ENCODE measurements at regions not wholly inside any gene's neighbourhood (a gene's known extent, or its start where the extent isn't known, plus 50 kb on each side); places are given as distances from the start of the nearest gene placed in this dataset.
"Not testable (repeated sequence)": the region's sequence is repeated elsewhere in the genome, so short reads cannot be mapped to it uniquely, and the experiment has no call there.

DNA sequence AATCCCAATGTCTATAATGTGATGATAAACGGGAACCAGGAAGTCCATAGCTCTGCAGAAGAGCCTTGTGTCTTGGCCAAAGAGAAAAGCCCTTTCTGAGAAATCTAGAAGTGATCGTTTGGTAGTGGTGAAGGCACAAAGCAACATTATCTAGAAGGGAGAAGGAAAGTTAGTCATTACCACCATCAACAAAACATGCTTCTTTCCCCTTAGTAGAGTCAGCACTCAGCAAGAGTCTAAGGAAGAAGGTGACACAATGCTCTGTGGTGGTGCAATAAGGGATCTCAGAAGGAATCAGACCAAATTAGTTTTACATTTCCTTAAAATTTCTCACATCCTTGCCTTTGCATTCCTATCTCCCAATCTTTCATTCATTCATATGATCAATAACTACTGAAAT is 134.4 kb upstream of the PRDX6 start:
- no peak for DNase-seq

DNA sequence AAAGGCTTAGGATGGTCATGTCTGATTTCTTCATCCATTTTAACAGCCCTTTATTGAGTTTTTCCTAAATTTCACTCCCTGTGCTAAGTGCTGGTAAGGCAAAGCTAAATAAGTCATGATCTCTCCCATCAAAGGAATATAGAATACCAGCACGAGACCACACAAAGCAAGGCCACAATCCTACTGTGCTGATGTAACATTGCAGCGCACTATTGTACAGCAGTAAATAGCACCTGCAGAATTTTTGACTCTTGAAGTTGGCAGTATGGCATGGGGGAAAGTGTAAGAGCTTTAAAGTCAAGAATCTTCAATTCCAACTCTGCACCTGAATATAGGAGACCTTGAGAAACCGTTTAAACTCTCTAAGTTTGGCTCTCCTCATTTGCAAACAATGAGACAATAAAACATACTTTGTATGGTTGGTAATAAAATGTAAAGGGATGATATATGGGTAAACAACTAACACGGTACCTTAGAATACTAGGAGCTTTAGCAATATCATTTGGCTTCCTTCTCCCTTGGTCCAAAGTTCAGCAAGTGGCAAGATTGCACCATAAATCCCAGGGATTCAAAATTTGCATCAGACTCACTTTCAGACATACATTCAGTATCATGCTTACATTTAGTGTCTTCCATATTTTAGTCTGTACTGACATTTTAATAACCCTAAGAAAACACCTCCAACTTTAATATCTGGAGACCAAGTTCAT is 132.9 kb upstream of the PRDX6 start:
- DNase-seq: no peak

DNA sequence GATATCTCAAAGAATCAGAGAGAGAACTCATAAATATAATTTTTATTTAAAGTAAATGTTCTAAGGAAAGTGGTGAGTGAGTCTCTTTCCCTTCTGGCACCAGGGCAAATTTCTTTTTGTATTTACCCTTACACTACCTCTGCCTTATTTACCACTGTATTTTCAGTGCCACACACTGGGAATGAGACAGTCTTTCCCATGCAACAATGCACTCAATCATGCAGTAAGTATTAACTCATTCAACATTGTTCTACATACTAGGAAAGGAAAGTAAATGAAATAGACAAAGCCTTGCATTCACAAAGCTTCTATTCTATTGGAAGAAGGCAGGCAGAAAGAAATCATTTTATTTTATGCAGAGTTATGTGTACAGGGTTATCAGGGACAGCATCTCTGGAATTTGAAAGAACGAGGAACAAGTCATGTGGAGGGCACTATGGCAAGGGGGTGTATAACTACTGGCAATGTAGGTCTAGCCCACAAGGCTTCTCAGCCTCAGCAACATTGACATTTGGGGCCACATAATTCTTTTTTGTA is 129.8 kb upstream of the PRDX6 start:
- no peak for DNase-seq

DNA sequence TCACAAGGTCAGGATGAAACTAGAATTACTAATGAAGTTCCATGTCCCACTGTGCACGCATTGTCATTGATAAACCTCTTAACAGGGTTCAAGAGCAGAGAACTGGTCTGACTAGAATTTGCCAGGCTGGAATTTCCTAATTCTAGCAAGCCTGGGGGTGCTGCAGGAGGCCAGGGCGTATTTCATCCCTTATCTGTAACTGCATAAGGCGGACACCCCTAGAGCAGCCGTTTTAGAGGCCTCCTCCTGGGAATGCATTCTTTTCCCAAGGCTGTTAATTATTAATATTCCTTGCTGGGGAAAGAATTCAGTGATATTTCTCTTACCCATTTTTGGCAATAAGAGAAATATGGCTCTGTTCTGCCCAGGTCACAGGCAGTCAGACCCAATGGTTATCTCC is 124.5 kb upstream of the PRDX6 start:
- DNase-seq: not testable (repeated sequence)

DNA sequence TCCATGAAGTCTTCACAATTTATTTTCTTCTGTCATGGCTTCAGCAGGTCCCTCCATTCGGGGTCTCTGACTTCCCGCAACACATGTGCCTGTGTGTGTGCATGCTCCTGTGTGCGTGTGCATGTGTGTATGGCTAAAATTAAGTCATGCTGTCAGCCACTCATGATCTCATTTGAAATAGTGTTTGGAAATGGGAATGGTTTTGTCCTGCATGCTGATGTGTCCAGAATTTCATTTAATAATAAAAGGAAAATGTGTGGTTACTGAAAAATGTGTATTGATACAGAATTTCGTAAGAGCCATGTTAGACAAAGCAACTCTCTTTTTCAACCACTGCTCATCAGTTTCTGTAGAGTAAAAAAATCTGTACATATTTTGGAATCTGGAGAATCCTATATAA is 123.8 kb upstream of the PRDX6 start:
- no peak for DNase-seq

DNA sequence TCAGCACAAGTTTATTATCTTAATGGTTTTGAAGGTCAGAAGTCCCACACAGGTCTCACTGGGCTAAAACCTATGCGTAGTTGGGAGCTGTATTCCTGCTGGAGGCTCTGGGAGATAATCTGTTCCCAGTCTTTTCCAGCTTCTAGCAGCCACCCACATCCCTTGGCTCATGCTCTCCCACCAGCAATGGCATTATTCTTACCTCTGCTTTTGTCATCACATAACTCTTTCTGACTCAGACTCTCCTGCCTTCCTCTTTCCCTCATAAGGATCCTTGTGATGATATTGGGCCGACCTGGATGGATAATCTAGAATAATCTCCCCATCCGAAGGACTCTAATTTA is 122.2 kb upstream of the PRDX6 start:
- DNase-seq: no peak

DNA sequence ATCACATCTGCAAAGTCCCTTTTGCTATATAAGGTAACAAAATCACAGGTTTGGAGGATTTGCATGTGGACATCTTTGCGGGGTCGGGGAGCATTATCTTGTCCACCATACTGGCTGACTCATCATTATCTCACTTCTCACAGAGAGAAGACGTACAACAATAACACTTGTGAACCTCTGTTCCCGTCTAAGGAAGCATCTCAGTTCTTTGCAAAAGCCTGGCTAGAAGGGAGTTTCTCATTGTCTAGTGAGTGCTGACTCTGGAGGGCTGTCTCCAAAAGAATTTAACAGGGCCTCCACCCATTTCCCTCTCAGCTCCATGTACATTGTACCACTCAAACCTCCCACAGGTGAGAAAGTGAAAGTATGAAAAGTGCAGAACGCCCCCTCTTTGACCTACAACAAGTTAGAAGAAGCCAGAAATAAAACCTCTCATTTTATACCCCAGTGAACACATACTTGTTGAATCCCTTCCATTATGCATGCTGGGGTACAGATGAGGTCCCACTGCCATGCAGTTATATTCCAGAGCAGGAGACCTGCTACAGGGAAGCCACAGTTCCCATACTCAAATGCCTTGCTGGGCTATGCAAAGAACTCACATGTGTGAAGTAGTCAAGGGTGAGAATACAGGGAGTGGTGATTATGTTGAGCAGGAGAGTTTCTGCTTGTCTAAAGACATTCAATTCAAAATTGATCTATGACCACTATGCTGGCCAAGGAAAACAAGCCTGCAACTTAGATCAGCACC is 121.7 kb upstream of the PRDX6 start:
- DNase-seq: no peak

DNA sequence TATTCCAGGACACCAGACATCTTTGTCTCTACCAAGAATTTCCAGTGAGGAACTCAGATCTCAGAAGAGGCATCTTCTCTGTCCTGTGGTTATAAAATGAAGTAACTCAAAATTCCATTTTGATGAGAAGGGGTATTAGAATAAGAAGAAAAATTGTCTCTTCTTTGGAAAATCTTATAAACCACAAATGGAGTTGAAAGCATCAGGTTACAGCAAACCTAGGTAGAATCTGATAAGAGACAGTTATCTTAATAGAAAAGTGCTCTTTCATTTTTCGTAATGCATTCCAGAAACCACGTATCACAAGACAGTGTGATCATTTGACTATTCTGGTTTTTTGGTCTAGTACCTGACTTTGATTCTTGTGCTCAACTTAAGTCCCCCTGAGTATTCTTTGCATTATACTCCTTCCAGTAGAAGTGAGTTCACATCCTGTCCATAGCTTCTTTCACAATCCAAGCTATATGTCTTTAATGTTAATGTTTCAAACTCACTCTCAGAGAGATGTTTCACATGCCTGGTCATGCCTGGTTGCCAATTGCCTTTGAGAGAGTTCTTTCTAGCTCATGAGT is 120.9 kb upstream of the PRDX6 start:
- DNase-seq: no peak

DNA sequence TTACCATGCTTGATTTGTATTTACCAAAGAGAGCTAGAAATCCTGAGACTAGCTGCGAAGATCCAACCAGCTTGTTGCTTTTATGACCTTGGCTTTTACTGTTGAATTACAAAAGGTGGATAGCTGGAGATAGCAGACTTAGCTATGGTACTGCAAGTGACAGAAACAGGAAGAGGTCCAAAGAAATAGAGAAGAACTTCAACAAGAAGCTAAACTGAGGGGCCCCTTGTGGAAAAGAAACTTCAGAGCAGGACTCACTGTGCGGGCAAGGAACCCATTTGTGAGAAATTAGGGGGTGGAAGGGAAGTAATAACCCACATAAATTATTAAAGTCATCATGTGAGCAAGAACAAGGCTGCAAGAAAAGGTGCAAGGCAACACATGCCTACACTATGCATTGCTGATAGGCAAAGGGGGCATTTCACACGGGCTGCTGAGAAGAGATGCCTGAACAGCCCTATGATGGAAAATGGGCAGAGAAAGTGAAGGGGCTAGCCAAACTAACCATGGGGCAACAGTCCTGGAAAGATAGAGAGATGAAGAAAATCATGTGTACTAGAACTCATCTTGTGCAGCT is 116.6 kb upstream of the PRDX6 start:
- no peak for DNase-seq

DNA sequence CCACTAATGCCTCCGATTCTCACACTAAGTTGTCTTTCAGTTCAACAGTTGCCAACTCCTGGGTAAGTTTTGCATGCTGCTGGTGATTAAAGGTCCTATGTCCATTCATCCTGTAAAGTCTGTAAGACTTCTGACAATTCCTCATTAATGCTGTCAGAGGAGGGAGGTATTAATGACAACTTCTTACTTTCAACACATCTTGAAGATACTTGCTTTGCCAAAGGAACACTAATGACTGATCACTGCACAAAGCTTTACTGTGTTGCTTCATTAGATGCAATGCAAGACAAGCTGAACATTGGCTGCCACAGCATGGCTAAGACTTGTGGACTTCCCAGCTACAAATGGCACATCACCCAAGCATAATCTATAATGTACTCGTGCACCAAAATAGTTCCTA is 114.6 kb upstream of the PRDX6 start:
- DNase-seq: no peak

DNA sequence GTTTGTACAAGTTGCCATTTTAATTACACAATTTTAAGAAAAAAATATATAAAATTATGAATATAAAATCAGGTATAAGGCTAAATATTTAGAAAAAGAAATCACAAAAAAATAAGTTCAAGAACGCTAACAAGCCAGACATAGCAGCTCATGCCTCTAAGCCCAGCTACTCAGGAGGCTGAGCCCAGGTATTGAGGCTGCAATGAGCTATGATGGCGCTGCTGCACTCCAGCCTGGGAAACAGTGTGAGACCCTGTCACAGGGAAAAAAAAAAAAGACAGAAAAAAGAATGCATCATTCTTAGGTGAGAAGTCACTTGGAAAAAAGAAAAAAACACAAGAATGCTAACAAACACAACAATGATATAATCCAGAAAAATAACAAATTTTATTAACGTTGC is 112.3 kb upstream of the PRDX6 start:
- no peak for DNase-seq

DNA sequence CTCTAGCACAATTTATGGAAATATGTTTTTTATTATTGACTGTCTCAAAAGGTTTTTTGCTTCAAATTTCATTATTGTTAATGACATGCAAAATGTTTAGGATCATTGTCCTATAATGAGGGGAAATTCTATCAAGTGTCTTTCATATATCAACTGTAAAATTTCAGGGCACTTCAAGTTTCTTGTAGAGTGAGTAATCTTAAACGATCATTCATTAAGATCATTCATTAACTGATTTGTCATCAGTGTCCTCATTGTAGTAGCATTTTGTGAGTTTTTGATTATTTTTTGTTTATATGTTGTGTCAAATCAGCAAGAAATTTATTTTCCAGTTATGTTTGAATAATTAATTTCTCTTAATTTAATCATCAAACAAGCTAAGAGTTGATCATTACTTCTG is 111.8 kb upstream of the PRDX6 start:
- DNase-seq: no peak

DNA sequence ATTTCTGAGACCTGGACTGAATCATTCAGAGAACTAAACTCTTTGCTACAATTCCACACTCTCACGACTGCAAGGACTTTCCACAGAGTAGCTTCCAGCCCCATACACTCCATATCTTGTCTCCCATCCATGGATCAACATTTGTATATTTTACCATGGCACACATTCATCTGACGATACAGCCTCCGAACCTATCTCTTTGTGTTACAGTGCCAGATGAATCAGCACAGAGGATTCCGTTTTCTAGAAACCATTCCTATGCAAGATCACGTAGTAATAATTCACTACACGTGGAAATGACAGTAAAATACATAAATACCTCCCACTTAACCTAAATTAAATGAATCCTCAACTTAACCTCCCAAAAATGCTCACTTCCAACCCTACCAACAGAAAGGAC is 110.0 kb upstream of the PRDX6 start:
- DNase-seq: no peak

DNA sequence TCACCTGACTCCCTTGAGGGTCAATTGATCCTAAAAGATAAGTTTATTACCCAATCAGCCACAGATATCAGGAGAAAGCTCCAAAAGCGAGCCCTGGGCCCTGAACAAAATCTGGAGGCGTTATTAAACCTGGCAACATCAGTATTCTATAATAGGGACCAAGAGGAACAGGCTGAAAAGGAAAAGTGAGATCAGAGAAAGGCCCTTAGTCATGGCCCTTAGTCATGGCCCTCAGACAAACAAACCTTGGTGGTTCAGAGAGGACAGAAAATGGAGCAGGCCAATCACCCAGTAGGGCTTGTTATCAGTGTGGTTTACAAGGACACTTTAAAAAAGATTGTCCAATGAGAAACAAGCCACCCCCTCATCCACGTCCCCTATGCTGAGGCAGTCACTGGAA is 106.5 kb upstream of the PRDX6 start:
- not testable (repeated sequence) for DNase-seq

DNA sequence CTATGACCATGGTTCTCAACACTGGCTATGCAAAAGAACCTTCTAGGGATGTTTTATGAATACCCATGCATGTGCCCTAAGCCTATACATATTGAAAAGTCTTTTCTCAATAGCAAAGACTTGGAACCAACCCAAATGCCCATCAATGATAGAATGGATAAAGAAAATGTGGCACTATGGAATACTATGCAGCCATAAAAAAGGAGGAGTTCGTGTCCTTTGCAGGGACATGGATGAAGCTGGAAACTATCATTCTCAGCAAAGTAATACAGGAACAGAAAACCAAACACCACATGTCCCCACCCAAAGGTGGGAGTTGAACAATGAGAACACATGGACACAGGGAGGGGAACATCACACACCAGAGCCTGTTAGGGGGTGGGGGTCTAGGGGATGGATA is 101.1 kb upstream of the PRDX6 start:
- not testable (repeated sequence) for DNase-seq

DNA sequence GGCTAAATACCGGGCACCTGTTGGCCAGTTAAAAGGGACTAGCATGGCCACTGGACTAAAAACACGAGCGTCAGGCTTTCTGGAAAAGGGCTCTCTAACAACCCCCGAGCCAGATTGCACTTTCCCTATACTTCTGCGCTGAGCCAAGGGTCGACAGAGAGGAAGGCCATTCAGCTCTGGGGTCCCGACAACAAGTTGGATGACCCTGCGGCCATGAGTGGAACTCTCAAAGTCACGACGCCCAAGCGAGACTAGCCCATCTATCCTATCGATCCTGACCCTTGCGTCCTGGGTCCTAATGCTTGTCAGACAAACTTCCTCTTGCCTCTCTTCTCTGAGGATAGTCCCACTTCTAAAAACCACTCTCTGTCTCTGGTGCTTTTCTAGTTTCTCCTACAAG is 99.9 kb upstream of the PRDX6 start:
- no peak for DNase-seq

DNA sequence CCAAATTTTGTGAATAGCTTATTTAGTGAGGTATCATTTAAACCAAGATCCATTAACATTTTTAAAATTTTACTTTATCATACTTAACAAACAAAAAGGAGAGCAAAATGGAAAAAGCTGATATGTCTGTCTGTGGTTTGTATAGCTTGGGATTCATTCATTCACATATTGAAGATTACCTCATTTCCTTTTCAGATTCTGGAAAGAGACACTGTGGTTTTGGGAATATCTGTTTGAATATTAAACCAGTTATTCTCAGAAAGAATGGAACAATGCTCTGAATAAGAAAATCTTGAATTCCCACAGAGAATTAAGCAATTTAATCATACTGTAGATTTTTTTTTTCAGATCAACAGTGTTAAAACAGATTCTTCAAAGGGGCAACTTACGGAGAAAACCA is 93.8 kb upstream of the PRDX6 start:
- DNase-seq: no peak

DNA sequence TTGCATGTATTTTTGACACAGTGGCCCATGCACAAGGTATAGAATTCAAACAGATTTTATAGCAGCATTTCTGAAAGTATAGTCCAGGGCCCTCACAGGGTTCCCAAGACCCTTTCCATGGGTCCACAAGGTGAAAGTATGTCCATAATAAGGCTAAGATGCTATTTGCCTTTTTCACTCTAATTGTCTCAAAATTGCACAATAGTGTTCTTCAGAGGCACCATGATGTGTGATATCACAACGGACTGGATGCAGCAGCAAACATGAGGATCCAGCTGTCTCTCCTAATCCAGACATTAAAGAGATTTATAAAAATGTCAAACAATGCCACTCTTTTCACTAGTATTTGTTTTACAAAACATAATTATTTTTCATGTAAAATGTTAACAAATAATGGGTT is 88.8 kb upstream of the PRDX6 start:
- no peak for DNase-seq

DNA sequence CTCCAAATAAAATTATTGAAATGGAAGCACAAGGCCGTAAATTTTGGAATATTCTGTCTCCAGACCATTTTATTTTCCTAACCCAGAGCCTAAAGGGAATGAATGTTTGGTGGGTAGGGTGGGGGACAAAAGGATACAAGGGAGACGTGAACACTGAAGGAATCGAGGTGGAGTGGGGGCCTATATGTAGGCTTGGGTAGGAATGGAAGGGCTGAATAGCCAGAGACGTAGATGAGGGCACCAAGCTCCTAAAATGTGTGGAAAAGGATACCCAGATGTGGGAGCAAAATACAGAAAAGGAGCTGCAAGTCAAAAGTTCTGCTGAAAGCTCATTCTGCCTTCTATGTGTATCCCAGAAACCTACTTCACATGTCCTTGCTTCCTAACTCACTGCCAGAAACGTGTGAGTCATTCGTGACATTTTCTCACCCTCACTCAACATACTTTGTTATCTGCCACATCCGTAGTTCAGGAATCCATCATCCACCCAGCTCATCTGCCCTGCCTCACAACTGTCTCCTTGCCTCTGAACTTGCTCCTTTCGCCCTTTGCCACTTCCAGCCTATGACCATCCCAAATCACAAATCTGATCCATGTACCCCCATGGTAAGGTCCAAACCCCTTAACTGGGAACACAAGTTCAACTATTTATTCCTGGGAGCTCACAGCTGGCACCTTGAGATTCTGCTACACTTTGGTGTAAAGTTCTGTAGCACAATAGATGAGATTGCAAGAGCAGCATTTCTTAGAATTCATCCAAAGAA is 84.1 kb upstream of the PRDX6 start:
- DNase-seq: no peak

DNA sequence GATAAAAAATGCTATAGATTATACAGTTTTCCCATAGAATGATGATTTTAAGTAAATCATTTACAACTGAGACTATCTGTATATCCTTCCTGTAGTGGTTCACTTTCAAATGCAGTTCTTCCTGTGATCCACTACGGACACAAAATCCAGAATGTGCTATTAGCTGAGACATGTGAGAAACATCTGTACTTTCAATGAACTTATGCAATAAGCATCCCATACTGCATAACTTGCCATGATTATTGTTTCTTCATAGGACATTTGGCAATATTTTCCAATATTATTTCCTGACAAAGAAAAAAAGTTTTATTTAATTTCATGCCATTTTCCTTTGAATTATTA is 83.5 kb upstream of the PRDX6 start:
- DNase-seq: no peak

DNA sequence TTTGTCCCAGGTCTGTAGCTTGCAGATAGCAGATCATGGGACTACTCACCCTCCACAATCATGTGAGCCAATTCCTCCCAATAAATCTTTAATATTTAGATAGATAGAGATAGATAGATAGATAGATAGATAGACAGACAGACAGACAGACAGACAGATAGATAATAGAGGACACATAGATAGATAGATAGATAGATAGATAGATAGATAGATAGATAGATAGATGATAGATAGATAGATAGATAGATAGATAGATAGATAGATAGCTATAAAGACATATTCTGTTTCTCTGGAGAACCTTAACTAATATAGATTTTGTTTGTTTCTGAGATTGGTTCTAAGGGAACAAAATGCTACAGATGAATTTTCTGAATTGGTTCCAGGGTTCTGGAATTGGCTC is 82.3 kb upstream of the PRDX6 start:
- not testable (repeated sequence) for DNase-seq

DNA sequence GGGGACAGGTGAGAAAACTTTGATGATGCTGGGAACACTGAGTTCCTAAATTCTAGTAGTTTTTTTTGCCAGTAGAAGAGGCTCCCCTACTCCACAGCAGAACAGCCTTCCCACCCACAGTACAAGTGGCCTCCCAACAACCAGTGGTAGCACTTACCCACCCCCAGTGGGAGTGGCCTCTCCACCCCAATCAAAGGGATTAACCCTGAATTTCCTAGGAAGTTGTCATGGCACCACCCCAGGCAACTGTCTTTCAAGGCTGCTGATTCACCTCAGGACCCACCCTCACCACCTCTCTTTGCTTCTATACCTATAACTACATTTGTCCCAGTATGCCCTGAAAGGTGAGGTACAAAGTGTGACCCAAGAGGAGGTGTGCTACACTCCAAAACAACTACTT is 81.4 kb upstream of the PRDX6 start:
- DNase-seq: no peak
